ENCODE measurements at regions not wholly inside any gene's neighbourhood (a gene's known extent, or its start where the extent isn't known, plus 50 kb on each side); places are given as distances from the start of the nearest gene placed in this dataset.

- peak; percentile 29 for DNase-seq (ENCODE audit: low read depth)
Measured at GRCh38 chr15:38647683-38648082, 83.1 kb upstream of the RASGRP1 start.

GRCh38 chr15:38648121-38648843 is 83.7 kb upstream of the RASGRP1 start:
- DNase-seq (ENCODE audit: low read depth): no peak

- no peak for DNase-seq (ENCODE audit: low read depth)
Measured at GRCh38 chr15:38650384-38650783, 85.8 kb upstream of the RASGRP1 start.

GRCh38 chr15:38650936-38651327 is 86.3 kb upstream of the RASGRP1 start:
- DNase-seq (ENCODE audit: low read depth): no peak

GRCh38 chr15:38651328-38652038 is 86.9 kb upstream of the RASGRP1 start:
- no peak for DNase-seq (ENCODE audit: low read depth)

- DNase-seq (ENCODE audit: low read depth): no peak
Measured at GRCh38 chr15:38652183-38652794, 87.7 kb upstream of the RASGRP1 start.

GRCh38 chr15:38652998-38653397 is 88.4 kb upstream of the RASGRP1 start:
- DNase-seq (ENCODE audit: low read depth): no peak

GRCh38 chr15:38658431-38658830 is 93.8 kb upstream of the RASGRP1 start:
- no peak for DNase-seq (ENCODE audit: low read depth)

- DNase-seq (ENCODE audit: low read depth): no peak
Measured at GRCh38 chr15:38660738-38661137, 96.1 kb upstream of the RASGRP1 start.

GRCh38 chr15:38662033-38662802 is 97.6 kb upstream of the RASGRP1 start:
- no peak for DNase-seq (ENCODE audit: low read depth)

- DNase-seq (ENCODE audit: low read depth): no peak
Measured at GRCh38 chr15:38662805-38663204, 98.2 kb upstream of the RASGRP1 start.

- no peak for DNase-seq (ENCODE audit: low read depth)
Measured at GRCh38 chr15:38665586-38666305, 101.1 kb upstream of the RASGRP1 start.

- no peak for DNase-seq (ENCODE audit: low read depth)
Measured at GRCh38 chr15:38666865-38667510, 102.4 kb upstream of the RASGRP1 start.

- no peak for DNase-seq (ENCODE audit: low read depth)
Measured at GRCh38 chr15:38667890-38668850, 103.6 kb upstream of the RASGRP1 start.

- DNase-seq (ENCODE audit: low read depth): no peak
Measured at GRCh38 chr15:38668898-38669391, 104.3 kb upstream of the RASGRP1 start.

GRCh38 chr15:38670128-38671005 is 105.8 kb upstream of the RASGRP1 start:
- DNase-seq (ENCODE audit: low read depth): no peak

- DNase-seq (ENCODE audit: low read depth): no peak
Measured at GRCh38 chr15:38671006-38671387, 106.4 kb upstream of the RASGRP1 start.

- no peak for DNase-seq (ENCODE audit: low read depth)
Measured at GRCh38 chr15:38671675-38672254, 107.2 kb upstream of the RASGRP1 start.

- DNase-seq (ENCODE audit: low read depth): no peak
Measured at GRCh38 chr15:38672273-38672672, 107.7 kb upstream of the RASGRP1 start.

Data from iris pigment epithelial cell (primary cell).